ENCODE measurements at regions not wholly inside any gene's neighbourhood (a gene's known extent, or its start where the extent isn't known, plus 50 kb on each side); places are given as distances from the start of the nearest gene placed in this dataset.

- no peak for TF ChIP-seq SPI1 (IDR thresholded peaks at IDR 0.05; ENCODE audit: borderline replicate concordance, low read depth)
- TF ChIP-seq, protein P1, sequence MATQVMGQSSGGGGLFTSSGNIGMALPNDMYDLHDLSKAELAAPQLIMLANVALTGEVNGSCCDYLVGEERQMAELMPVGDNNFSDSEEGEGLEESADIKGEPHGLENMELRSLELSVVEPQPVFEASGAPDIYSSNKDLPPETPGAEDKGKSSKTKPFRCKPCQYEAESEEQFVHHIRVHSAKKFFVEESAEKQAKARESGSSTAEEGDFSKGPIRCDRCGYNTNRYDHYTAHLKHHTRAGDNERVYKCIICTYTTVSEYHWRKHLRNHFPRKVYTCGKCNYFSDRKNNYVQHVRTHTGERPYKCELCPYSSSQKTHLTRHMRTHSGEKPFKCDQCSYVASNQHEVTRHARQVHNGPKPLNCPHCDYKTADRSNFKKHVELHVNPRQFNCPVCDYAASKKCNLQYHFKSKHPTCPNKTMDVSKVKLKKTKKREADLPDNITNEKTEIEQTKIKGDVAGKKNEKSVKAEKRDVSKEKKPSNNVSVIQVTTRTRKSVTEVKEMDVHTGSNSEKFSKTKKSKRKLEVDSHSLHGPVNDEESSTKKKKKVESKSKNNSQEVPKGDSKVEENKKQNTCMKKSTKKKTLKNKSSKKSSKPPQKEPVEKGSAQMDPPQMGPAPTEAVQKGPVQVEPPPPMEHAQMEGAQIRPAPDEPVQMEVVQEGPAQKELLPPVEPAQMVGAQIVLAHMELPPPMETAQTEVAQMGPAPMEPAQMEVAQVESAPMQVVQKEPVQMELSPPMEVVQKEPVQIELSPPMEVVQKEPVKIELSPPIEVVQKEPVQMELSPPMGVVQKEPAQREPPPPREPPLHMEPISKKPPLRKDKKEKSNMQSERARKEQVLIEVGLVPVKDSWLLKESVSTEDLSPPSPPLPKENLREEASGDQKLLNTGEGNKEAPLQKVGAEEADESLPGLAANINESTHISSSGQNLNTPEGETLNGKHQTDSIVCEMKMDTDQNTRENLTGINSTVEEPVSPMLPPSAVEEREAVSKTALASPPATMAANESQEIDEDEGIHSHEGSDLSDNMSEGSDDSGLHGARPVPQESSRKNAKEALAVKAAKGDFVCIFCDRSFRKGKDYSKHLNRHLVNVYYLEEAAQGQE (IDR thresholded peaks at IDR 0.05; ENCODE audit: insufficient replicate concordance, low read depth), result no peak
- TF ChIP-seq CTCF (IDR thresholded peaks at IDR 0.05; ENCODE audit: insufficient read depth, low read length), result no peak
- TF ChIP-seq POLR2AphosphoS5 (IDR thresholded peaks at IDR 0.05; ENCODE audit: low read depth), result no peak
- DNase-seq (ENCODE audit: low read depth in 1 of 2, low spot score in 1 of 2), result no peak
- Histone ChIP-seq H3K4me3 (replicated peaks; ENCODE audit: insufficient read depth, low read length) (no peak overlapping the region), H3K27me3 (ENCODE audit: insufficient read depth, poor library complexity, severe bottlenecking) (peaks cover 3% of the 10 kb centered on the region), H3K27ac (replicated peaks) (no peak overlapping the region)
These were observed 237.5 kb upstream of the RBBP8 start for GRCh38 chr18:22695674-22696073.

- no peak for DNase-seq (ENCODE audit: low read depth in 1 of 2, low spot score in 1 of 2)
- TF ChIP-seq GABPA (IDR thresholded peaks at IDR 0.05; ENCODE audit: low read depth) (no peak), SPI1 (IDR thresholded peaks at IDR 0.05; ENCODE audit: borderline replicate concordance, low read depth) (no peak), POLR2AphosphoS5 (IDR thresholded peaks at IDR 0.05; ENCODE audit: low read depth) (no peak), CTCF (IDR thresholded peaks at IDR 0.05; ENCODE audit: insufficient read depth, low read length) (no peak)
- TF ChIP-seq, protein P1 (IDR thresholded peaks at IDR 0.05; ENCODE audit: insufficient replicate concordance, low read depth), result no peak
- Histone ChIP-seq H3K27ac (replicated peaks) (no peak overlapping the region), H3K4me3 (replicated peaks; ENCODE audit: insufficient read depth, low read length) (no peak overlapping the region), H3K27me3 (ENCODE audit: insufficient read depth, poor library complexity, severe bottlenecking) (peaks cover 3% of the 10 kb centered on the region)
These were observed 235.6 kb upstream of the RBBP8 start for GRCh38 chr18:22697561-22697960.

DNA sequence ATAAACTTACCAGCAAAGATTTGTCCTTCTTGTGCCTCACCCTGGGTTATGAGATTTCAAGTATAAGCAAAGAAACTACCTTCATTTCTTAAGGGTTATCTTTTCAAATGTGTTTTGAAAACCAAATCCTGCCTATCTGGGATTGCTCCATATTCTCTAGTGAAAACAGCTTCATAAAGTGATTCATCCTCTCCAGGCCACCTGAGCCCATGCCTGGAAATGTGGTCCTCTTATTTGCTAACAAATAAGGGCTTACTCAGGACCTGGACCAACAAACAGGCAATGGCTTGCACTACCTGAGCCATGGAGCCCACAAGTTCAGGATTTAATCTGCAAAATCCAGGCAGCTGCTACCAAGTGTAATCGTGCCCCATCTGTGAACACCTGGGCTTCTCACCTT is 234.4 kb upstream of the RBBP8 start:
- Histone ChIP-seq H3K4me3 (replicated peaks; ENCODE audit: insufficient read depth, low read length) (no peak overlapping the region), H3K27me3 (ENCODE audit: insufficient read depth, poor library complexity, severe bottlenecking) (peaks cover 3% of the 10 kb centered on the region), H3K27ac (replicated peaks) (no peak overlapping the region)
- DNase-seq (ENCODE audit: low read depth in 1 of 2, low spot score in 1 of 2), result no peak
- TF ChIP-seq GABPA (IDR thresholded peaks at IDR 0.05; ENCODE audit: low read depth) (no peak), SPI1 (IDR thresholded peaks at IDR 0.05; ENCODE audit: borderline replicate concordance, low read depth) (no peak), POLR2AphosphoS5 (IDR thresholded peaks at IDR 0.05; ENCODE audit: low read depth) (no peak), CTCF (IDR thresholded peaks at IDR 0.05; ENCODE audit: insufficient read depth, low read length) (no peak)
- TF ChIP-seq, protein P1 (IDR thresholded peaks at IDR 0.05; ENCODE audit: insufficient replicate concordance, low read depth), result no peak

All from HL-60 (cell line).